Transverse colon (tissue), 4 donors: ENCODE measurements at regions not wholly inside any gene's neighbourhood (a gene's known extent, or its start where the extent isn't known, plus 50 kb on each side); places are given as distances from the start of the nearest gene placed in this dataset.
"Not testable (repeated sequence)": the region's sequence is repeated elsewhere in the genome, so short reads cannot be mapped to it uniquely, and the experiment has no call there.

Experiments
- DNase-seq: peaks from one replicate; pipeline ENCODE4 v3.0.0-alpha.2; 2019
- H3K27ac ChIP-seq, 4 donors: fragments of 200-600 bp; sonication (generic); 2 replicates each; pipeline ENCODE4 v1.5.1; 2016 to 2018; ENCODE audit warnings: inconsistent platforms in 4 of 4
- H3K27me3 ChIP-seq: fragments of 200-600 bp; sonication (generic); 2 replicates; pipeline ENCODE4 v1.5.1; 2017; ENCODE audit warnings: inconsistent platforms
- H3K36me3 ChIP-seq, 4 donors: fragments of 200-600 bp; sonication (generic); 2 replicates each; pipeline ENCODE4 v1.5.1; 2017 to 2019; ENCODE audit warnings: inconsistent platforms in 4 of 4
- H3K4me1 ChIP-seq, 4 donors: fragments of 200-600 bp; sonication (generic); 2 replicates each; pipeline ENCODE4 v1.5.1; 2017 to 2020; ENCODE audit warnings: inconsistent platforms in 4 of 4
- H3K4me3 ChIP-seq, 4 donors: fragments of 200-600 bp; sonication (generic); 1 replicate in 1 of 4; 2 replicates in 3 of 4; pipeline versions ENCODE4 v1.5.1 to v1.6.1; 2017 to 2019; ENCODE audit warnings: inconsistent platforms in 4 of 4
- H3K9me3 ChIP-seq, 2 donors: fragments of 200-600 bp; sonication (generic); 2 replicates each; pipeline ENCODE4 v1.5.1; 2017 to 2019; ENCODE audit warnings: inconsistent platforms in 2 of 2
- WGBS, 2 donors: methylation state at CpG; one replicate each; pipeline ENCODE4 v1.1.5; 2018; ENCODE audit warnings: low coverage in 1 of 2; 5-methylcytosine and 5-hydroxymethylcytosine counted together
- in situ Hi-C, 4 donors: fragments of 200-750 bp; cut with MboI; loops; one replicate each; pipeline versions ENCODE4 v1.15.0 to v1.15.1; 2017; ENCODE audit warnings: low sequenced_read_pairs in 3 of 4, low pct_ligation_motif_present in 1 of 4, low pct_unique_long_range_greater_than_20kb in 1 of 4
- intact Hi-C: fragments of 100-400 bp; cut with DNase I; formaldehyde crosslinking; loops from one replicate; pipeline ENCODE4 v1.15.1; 2023; ENCODE audit warnings: low total_unique reads

DNA sequence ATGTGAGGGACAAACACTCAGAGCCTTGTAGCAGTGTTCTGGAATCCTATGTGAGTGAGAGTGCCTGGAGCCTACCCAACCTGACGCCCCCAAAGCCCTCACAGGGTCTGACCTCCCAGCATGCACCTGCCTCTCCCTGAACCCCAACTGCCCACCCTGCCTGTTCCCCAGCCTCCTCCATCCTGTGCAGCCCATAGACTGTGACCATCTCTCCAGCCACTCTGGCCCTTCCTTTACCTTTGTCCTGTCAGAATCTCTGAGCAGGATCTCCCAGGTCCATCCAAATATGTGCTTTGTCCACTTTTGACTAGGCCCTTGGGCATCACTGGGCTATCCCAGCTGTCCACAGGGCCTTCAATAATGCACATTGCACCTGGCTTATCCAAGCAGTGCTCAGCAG lies 1159.8 kb upstream of the TPTE start:
- H3K36me3 ChIP-seq, H3K9me3 ChIP-seq, H3K4me3 ChIP-seq, H3K4me1 ChIP-seq, DNase-seq, H3K27ac ChIP-seq, H3K27me3 ChIP-seq, intact Hi-C loops, in situ Hi-C loops: not testable (repeated sequence)
- 56% methylated on average over 1 of the region's 1 CpG; no CpG with 5 or more reads in 1 of the 2 donors for WGBS, 2 donors

DNA sequence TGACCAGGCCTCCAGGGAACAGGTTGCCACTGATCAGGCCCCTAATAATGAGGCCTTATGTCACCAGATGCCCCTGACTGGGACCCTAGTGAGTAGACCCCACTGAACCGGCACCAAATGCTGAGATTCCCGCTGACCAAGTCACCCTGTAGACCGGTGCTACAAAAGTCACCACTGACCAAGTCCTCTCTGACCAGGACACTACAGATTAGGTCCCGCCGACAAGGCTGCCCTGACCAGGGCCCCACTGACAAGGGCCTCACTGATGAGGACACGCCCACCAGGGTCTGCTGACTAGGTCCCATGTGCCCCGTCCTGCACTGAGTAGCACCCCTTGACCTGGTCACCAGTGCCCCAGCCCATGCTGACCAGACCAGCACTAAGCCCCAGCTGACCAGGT lies 1159.1 kb upstream of the TPTE start:
- DNase-seq, result peak; percentile 6
- H3K27me3 ChIP-seq, H3K4me1 ChIP-seq, intact Hi-C loops, H3K36me3 ChIP-seq, in situ Hi-C loops, H3K27ac ChIP-seq, H3K9me3 ChIP-seq, H3K4me3 ChIP-seq: not testable (repeated sequence)
- 86 to 93% methylated on average over 3 to 7 of the region's 7 CpGs for WGBS, 2 donors

DNA sequence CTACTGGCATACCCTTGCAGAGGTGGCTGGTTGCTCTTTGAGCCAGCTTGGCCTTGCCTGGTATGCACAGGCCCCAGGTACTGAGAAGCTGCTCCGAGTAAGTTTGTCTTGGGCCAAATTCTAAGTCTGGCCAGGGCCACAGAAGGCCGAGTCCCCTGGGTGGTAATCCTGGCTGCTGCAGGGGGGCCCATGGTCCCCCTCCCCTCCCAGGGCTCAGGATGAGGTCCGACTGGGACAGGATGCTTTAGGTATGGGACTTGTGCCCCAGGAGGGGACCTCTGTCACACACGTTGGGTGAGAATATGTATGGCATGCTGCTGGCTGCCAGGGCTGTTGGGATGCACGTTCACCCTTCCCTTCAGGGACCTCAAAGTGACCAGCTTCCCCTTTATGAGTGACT lies 1155.6 kb upstream of the TPTE start:
- H3K9me3 ChIP-seq, H3K4me3 ChIP-seq, H3K36me3 ChIP-seq, H3K4me1 ChIP-seq, intact Hi-C loops, DNase-seq, H3K27ac ChIP-seq, in situ Hi-C loops, H3K27me3 ChIP-seq: not testable (repeated sequence)
- 33% methylated on average over 2 of the region's 5 CpGs; no CpG with 5 or more reads in 1 of the 2 donors for WGBS, 2 donors

DNA sequence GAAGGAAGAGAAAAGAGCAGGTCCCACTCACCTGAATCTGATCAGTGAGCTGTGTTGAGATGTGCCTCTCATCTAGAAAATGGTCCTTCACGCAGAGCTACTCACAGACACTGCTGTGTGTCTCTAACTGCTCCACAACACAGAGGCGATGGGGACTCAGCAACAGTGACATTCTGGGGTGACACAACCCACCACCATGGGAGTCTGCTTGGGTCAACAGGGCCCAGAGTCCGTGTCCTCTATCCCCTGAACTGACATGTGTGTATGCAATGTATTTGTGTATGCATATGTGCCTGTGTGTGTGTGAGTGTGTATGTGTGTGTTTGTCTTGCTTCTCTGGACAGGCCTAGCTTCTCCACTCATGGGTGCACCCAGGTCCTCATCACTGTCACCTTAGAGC lies 1154.8 kb upstream of the TPTE start:
- H3K4me1 ChIP-seq, H3K27me3 ChIP-seq, H3K9me3 ChIP-seq, H3K4me3 ChIP-seq, H3K27ac ChIP-seq, in situ Hi-C loops, DNase-seq, intact Hi-C loops, H3K36me3 ChIP-seq: not testable (repeated sequence)
- WGBS, 2 donors, result 93% methylated on average over 2 of the region's 3 CpGs; no CpG with 5 or more reads in 1 of the 2 donors
